ENCODE measurements at regions not wholly inside any gene's neighbourhood (a gene's known extent, or its start where the extent isn't known, plus 50 kb on each side); places are given as distances from the start of the nearest gene placed in this dataset.
A peak's percentile ranks its signal among the peaks of the same experiment; 100 is the strongest.

DNA sequence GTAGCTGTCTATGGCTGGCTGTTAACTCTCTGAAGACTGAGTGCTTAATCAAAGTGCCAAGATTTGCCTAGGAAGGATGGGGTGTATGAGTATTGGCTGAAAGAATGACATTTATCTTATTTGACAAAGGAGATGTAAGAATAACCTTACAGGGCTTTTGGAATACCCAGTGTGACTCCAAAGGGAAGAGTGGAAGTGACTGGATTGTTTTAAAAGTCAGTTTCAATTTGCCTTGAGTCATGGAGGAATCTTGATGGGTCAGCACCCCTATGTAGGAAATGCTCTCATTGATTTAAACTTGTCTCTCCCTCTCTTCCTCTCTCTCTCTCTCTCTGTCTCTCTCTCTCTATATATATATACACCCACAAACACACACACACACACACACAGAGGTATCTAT is 118.4 kb upstream of the CLDN10 start:
- Mint-ChIP-seq H3K27ac (no peak overlapping the region), H3K4me1 (no peaks in the 10 kb centered on the region; the same call in 1 of the 2 replicates), H3K36me3 (no peaks in the 10 kb centered on the region), H3K4me3 (no peak overlapping the region), H3K9me3 (no peaks in the 10 kb centered on the region), H3K27me3 (ENCODE audit: low read depth) (no peaks in the 10 kb centered on the region)
- DNase-seq (ENCODE audit: low spot score) (no peak), ATAC-seq (no peak)
- ChIA-PET CTCF (no interaction called here), POLR2A (no interaction called here)
- TF ChIP-seq ZNF671 (CRISPR knock-in tag; IDR thresholded peaks at IDR 0.05) (no peak), ERG (CRISPR knock-in tag; IDR thresholded peaks at IDR 0.05) (no peak), NFATC4 (CRISPR knock-in tag; IDR thresholded peaks at IDR 0.05) (no peak)

DNA sequence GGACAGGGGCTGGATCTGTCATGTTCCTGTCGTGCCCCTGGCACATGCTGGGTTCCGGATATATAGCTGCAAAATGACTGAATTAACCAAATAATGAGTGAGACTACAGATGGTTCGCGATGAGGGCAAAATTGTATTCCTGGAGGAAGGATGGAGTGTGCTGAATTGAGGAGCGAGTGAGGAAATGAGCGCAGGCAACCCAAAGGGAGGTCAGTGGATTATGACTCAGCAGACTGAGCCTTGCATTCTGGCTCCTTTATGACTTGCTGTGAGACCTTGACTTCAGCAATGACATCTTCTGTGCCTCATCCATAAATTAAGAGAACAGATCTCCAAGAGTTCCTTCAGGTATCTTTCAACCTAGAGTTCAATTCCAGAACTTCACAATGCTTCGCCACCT is 115.0 kb upstream of the CLDN10 start:
- Mint-ChIP-seq H3K9me3 (no peaks in the 10 kb centered on the region), H3K4me1 (no peaks in the 10 kb centered on the region; the same call in 1 of the 2 replicates), H3K27me3 (ENCODE audit: low read depth) (no peaks in the 10 kb centered on the region), H3K4me3 (no peak overlapping the region), H3K27ac (no peak overlapping the region), H3K36me3 (no peaks in the 10 kb centered on the region)
- DNase-seq (ENCODE audit: low spot score) (no peak), ATAC-seq (no peak)
- POLR2A ChIA-PET: no interaction called here
- TF ChIP-seq MXD4 (CRISPR knock-in tag; IDR thresholded peaks at IDR 0.05; ENCODE audit: borderline replicate concordance) (no peak), NFE2L1 (CRISPR knock-in tag; IDR thresholded peaks at IDR 0.05) (peak; percentile 39; the same call in 1 of the 2 replicates), AR (CRISPR knock-in tag; IDR thresholded peaks at IDR 0.05) (no peak)
- CTCF ChIA-PET: interaction anchor here (0.9 to 1.1 kb wide), 2 partner anchors 33 to 249 kb away, joined by 3 to 5 read pairs; no protein-coding TSS in a partner anchor

GRCh38 chr13:95438297-95438696 is 114.2 kb upstream of the CLDN10 start:
- ChIA-PET CTCF (no interaction called here), POLR2A (no interaction called here)
- ATAC-seq (no peak), DNase-seq (ENCODE audit: low spot score) (no peak)
- Mint-ChIP-seq H3K4me1 (no peaks in the 10 kb centered on the region; the same call in 1 of the 2 replicates), H3K27me3 (ENCODE audit: low read depth) (no peaks in the 10 kb centered on the region; the same call in 1 of the 2 replicates), H3K27ac (no peak overlapping the region), H3K4me3 (no peak overlapping the region), H3K36me3 (no peaks in the 10 kb centered on the region), H3K9me3 (no peaks in the 10 kb centered on the region)
- TF ChIP-seq, protein P1, sequence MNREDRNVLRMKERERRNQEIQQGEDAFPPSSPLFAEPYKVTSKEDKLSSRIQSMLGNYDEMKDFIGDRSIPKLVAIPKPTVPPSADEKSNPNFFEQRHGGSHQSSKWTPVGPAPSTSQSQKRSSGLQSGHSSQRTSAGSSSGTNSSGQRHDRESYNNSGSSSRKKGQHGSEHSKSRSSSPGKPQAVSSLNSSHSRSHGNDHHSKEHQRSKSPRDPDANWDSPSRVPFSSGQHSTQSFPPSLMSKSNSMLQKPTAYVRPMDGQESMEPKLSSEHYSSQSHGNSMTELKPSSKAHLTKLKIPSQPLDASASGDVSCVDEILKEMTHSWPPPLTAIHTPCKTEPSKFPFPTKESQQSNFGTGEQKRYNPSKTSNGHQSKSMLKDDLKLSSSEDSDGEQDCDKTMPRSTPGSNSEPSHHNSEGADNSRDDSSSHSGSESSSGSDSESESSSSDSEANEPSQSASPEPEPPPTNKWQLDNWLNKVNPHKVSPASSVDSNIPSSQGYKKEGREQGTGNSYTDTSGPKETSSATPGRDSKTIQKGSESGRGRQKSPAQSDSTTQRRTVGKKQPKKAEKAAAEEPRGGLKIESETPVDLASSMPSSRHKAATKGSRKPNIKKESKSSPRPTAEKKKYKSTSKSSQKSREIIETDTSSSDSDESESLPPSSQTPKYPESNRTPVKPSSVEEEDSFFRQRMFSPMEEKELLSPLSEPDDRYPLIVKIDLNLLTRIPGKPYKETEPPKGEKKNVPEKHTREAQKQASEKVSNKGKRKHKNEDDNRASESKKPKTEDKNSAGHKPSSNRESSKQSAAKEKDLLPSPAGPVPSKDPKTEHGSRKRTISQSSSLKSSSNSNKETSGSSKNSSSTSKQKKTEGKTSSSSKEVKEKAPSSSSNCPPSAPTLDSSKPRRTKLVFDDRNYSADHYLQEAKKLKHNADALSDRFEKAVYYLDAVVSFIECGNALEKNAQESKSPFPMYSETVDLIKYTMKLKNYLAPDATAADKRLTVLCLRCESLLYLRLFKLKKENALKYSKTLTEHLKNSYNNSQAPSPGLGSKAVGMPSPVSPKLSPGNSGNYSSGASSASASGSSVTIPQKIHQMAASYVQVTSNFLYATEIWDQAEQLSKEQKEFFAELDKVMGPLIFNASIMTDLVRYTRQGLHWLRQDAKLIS (CRISPR knock-in tag; IDR thresholded peaks at IDR 0.05; ENCODE audit: borderline replicate concordance): no peak
- TF ChIP-seq ELF4 (CRISPR knock-in tag; IDR thresholded peaks at IDR 0.05; ENCODE audit: low read depth): no peak
- TF ChIP-seq SMAD3 (CRISPR knock-in tag; IDR thresholded peaks at IDR 0.05; ENCODE audit: borderline replicate concordance): no peak
- TF ChIP-seq AR (CRISPR knock-in tag; IDR thresholded peaks at IDR 0.05): no peak
- TF ChIP-seq JUN (CRISPR knock-in tag; IDR thresholded peaks at IDR 0.05): no peak
- TF ChIP-seq ZNF317 (CRISPR knock-in tag; IDR thresholded peaks at IDR 0.05; ENCODE audit: borderline replicate concordance, low read depth): no peak
- no peak for TF ChIP-seq ZNF263 (CRISPR knock-in tag; IDR thresholded peaks at IDR 0.05; ENCODE audit: low read depth)
- TF ChIP-seq CREM (CRISPR knock-in tag; IDR thresholded peaks at IDR 0.05): no peak
- no peak for TF ChIP-seq SOX15 (CRISPR knock-in tag; IDR thresholded peaks at IDR 0.05)
- no peak for TF ChIP-seq GRHL2 (CRISPR knock-in tag; IDR thresholded peaks at IDR 0.05; ENCODE audit: insufficient replicate concordance, severe bottlenecking)
- TF ChIP-seq PRRX2 (CRISPR knock-in tag; IDR thresholded peaks at IDR 0.05): no peak
- TF ChIP-seq CTCF (IDR thresholded peaks at IDR 0.05): no peak
- TF ChIP-seq FOXK1 (CRISPR knock-in tag; IDR thresholded peaks at IDR 0.05): no peak
- no peak for TF ChIP-seq FOXJ3 (CRISPR knock-in tag; IDR thresholded peaks at IDR 0.05; ENCODE audit: borderline replicate concordance)
- no peak for TF ChIP-seq ZNF416 (CRISPR knock-in tag; IDR thresholded peaks at IDR 0.05)
- TF ChIP-seq MXD4 (CRISPR knock-in tag; IDR thresholded peaks at IDR 0.05; ENCODE audit: borderline replicate concordance): no peak
